ENCODE measurements at regions not wholly inside any gene's neighbourhood (a gene's known extent, or its start where the extent isn't known, plus 50 kb on each side); places are given as distances from the start of the nearest gene placed in this dataset.
"Not testable (repeated sequence)": the region's sequence is repeated elsewhere in the genome, so short reads cannot be mapped to it uniquely, and the experiment has no call there.

DNA sequence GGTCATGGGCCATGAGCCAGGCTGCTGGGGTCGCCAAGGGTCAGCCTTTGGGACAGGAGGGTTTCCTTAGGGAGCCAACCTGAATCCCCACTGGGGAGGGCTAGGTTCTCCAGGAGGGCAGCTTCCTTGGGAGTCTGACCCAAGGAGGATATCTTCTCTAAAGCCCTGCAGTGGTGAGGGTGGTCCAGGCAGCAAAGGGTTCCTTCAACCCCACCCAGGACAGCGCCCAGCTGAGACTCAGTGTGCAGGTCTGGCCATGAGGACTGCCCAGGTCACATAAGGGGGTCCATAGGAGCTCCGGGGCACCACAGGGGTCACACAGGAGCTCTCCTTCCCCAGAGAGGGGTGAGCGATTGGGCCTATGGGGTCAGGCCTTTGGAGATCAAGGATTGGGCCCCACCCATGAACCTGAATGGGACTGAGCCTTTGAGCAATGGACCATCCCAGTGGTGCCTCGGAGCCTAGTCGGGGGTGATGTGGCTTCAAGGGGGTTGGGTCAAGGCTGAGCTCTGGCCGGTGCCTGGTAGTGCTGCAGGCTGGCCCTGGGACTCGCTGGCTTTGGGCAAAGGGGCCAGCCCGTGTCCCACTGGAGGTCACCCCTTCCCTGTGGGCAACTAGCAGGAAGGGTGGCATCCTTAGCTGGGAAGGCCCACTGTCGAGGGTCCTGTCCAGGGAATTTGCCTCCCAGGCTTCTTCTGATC lies 216.5 kb downstream of the SNRPN start:
- no peak for DNase-seq

- no peak for DNase-seq
Observed at GRCh38 chr15:25171856-25172687, 217.3 kb downstream of the SNRPN start.

DNA sequence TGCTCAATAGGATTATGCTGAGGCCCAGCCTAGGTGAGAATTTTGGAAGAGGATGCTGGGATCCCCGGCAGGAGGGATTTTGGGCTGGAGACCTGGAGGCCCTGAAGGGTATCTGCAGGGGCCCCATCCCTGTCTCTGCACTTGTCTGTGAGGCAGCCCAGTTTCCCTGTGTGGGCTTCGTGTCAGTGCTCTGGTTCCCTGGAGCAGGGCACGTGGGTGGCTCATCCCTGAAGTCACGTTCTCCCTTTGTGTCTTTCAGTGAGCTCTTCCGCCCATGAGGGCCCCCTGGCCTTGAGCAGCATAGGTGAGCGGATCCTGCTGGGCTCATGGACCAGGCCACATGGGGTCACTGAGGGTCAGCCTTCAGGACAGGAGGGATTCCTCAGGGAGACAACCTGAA lies 217.9 kb downstream of the SNRPN start:
- no peak for DNase-seq

- DNase-seq = no peak
Observed at GRCh38 chr15:25173241-25174028, 218.6 kb downstream of the SNRPN start.

DNA sequence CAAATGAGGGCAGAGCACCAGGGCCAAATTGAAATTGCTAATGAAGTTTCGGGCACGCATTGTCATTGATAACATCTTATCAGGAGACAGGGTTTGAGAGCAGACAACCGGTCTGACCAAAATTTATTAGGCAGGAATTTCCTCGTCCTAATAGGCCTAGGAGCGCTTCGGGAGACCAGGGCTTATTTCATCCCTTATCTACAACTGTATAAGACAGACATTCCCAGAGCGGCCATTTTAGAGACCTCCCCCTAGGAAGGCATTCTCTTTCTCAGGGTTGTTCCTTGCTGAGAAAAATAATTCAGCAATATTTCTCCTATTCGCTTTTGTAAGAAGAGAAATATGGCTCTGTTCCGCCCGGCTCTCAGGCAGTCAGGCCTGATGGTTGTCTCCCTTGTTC lies 219.4 kb downstream of the SNRPN start:
- not testable (repeated sequence) for DNase-seq

- no peak for DNase-seq
Observed at GRCh38 chr15:25175033-25175788, 220.4 kb downstream of the SNRPN start.

GRCh38 chr15:25175789-25176615 lies 221.2 kb downstream of the SNRPN start:
- no peak for DNase-seq

DNA sequence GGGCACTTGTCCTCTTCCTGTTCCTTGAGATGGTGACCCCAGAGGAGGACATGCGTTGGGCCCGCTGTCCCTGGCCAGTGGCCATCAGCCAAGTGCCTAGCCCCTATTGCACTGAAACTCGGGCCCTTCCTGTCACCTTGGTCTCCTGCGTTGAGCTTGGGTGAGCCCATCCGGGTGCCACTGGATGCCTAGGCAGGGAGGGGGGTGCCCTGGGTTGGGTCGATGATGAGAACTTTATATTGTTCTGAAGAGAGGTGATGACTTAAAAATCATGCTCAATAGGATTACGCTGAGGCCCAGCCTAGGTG lies 221.8 kb downstream of the SNRPN start:
- DNase-seq = no peak

GRCh38 chr15:25176991-25177954 lies 222.5 kb downstream of the SNRPN start:
- DNase-seq = no peak

GRCh38 chr15:25177955-25178801 lies 223.4 kb downstream of the SNRPN start:
- DNase-seq = no peak

DNA sequence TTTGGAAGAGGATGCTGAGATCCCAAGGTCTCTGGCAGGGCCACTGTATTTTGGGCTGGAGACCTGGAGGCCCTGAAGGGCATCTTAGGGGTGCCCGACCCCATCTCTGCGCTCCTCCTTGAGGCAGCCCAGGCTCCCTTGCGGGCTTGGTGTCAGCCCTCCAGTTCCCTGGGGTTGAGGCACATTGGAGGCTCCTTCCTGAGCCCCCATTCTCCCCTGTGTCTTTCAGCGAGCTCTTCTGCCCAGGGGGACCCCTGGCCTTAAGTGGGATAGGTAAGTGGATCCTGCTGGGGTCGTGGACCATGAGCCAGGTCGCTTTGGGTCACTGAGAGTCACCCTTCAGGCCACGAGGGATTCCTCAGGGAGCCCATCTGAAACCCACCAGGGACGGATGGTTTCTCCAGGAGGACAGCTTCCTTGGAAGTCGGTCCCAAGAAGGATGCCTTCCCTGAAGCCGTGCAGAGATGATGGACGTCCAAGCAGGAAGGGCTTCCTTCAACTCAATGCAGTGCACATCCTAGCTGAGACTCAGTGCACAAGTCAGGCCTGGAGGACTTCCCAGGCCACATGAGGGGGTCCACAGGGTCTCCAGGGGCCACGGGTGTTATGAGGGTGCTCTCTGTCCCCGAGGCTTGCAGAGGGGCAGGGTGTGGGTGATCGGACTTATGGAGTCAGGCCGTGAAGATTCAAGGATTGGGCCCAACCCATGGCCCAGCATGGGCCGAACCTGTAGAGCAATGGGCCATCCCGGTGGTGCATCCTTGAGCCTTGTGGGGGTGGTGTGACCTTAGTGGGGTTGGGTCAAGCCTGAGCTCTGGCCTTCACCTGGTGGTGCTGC lies 224.3 kb downstream of the SNRPN start:
- DNase-seq = no peak

DNA sequence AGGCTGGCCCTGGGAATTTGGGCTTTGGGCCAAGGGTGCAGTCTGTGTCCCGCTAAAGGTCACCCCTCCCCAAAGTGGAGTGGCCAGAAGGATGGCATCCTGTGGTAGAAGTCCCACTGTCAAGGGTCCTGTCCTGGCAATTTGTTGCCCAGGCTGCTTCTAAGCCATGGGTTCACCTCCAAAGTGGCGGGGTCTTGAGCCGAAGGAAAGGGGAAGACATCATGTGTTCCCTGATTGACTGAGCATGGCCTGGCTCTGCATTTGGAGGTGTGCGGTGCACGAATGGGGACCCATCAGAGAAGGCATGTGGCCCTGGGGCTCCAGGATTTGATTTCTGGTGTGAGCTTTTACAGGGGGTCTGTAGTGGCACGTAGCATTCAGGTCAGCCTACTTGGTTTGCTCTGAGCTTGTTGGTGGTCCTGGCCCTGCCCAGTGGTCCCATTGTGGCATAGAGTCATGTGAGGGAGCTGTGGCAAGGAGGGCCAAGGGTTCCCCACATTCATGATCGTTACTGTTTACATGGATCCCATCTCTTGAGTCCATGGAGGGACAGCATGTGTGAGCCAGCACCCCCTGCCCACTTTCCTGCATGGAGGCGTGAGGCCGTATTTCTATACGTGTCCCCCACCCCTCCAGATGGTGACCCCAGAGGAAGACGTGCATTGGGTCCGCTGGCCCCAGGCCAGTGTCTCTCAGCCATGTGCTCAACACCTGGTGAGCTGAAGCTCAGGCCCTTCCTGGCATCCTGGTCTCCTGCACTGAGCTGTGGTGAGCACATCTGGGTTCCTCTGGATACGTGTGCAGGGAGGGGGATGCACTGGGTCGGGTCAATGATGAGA lies 225.1 kb downstream of the SNRPN start:
- DNase-seq = no peak

- DNase-seq = no peak
Observed at GRCh38 chr15:25180606-25181292, 226.0 kb downstream of the SNRPN start.

DNA sequence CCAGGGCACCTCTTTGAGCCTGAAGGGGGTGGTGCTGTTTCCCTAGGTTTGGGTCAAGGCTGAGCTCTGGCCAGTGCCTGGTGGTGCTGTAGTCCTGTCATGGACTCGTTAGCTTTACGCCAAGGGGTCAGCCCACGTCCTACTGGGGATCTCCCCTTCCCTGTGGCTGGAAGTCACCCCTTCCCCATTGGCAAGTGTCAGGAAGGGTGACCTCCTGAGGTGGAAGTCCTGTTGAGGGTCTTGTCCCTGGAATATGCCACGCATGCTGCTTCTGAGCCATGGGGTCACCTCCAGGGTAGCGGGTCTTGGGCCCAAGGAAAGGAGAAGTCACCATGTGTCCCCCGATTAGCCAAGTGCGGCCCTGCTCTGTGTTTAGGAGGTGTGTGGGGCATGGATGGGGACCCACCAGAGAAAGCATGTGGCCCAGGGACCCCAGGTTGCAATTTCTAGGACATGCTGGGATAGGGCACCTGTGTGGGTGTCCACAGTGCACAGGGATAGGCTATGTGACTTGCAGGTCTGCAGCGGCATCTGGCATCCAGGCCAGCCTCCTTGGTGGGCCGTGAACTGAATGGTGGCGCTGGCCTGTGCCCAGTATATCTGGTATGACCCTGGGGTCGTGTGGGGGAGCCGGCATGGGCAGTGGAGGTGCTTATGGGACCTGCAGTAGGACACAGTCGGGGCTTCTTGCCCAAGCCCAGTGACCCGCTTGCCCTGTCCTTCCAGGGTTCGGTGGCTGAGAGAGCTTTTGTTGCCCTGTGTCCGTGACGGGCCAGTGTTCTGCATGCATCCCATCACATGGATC lies 226.7 kb downstream of the SNRPN start:
- DNase-seq = no peak

DNA sequence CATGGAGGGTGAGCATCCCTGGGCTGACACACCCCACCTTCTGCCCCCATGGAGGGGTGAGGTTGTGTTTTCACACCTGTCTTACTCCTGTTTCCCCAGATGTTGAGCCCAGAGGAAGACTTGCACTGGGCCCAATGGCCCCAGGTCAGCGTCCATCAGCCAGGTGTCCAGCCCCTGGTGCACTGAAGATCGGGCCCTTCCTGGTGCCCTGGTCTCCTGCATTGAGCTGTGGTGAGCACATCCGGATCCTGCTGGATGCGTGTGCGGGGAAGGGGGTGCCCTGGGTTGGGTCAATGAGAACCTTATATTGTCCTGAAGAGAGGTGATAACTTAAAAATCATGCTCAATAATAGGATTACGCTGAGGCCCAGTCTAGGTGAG lies 227.3 kb downstream of the SNRPN start:
- DNase-seq = no peak

GRCh38 chr15:25182736-25183445 lies 228.1 kb downstream of the SNRPN start:
- no peak for DNase-seq
